IMR-90 (cell line): ENCODE measurements at regions not wholly inside any gene's neighbourhood (a gene's known extent, or its start where the extent isn't known, plus 50 kb on each side); places are given as distances from the start of the nearest gene placed in this dataset.

Source experiments
- ATAC-seq: fragments of 200-7000 bp; cut with Tn5 transposase; 2 replicates; pipeline ENCODE4 v1.9.1; 2020; ENCODE audit warnings: low read depth, mild to moderate bottlenecking, moderate library complexity
- BruUV-seq: library from RNA; stranded (reverse); fragments of 400-500 nt; replicated peaks from 2 replicates; lab custom pipeline; 2021; lab: Mats Ljungman, UMichigan
- CTCF ChIA-PET: fragments of 300-600 bp; formaldehyde crosslinking; extraction: SDS; loops from one replicate; lab custom pipeline; 2021; ENCODE audit warnings: antibody characterized with exemption; lab: Yijun Ruan, JAX
- POLR2A ChIA-PET: fragments of 300-600 bp; sonication (Branson Sonifier 250); formaldehyde crosslinking; loops from one replicate; lab custom pipeline; 2022; ENCODE audit warnings: antibody characterized with exemption; ENCODE audit not compliant: unreplicated experiment; lab: Charles Lee
- DNase-seq: peaks from one replicate; pipeline ENCODE4 v3.0.0; 2013
- H2AFZ ChIP-seq: replicated peaks from 2 replicates; pipeline ENCODE3; 2013; ENCODE audit warnings: low read length, mild to moderate bottlenecking; ENCODE audit not compliant: poor library complexity
- H2AK5ac ChIP-seq: 2 replicates; pipeline ENCODE4 v1.6.1; 2013; ENCODE audit warnings: low read depth, low read length, inconsistent platforms
- H2AK9ac ChIP-seq: replicated peaks from 2 replicates; pipeline ENCODE3; 2013; ENCODE audit warnings: mild to moderate bottlenecking, low read depth, low read length, moderate library complexity; ENCODE audit not compliant: poor library complexity
- H2BK120ac ChIP-seq: 2 replicates; pipeline ENCODE4 v1.6.1; 2013; ENCODE audit warnings: low read depth, low read length, inconsistent platforms
- H2BK15ac ChIP-seq: 3 replicates; pipeline ENCODE4 v1.6.1; 2013; ENCODE audit warnings: low read depth, low read length, inconsistent platforms
- H2BK20ac ChIP-seq: 2 replicates; pipeline ENCODE4 v1.6.1; 2013; ENCODE audit warnings: low read depth, mild to moderate bottlenecking, inconsistent platforms, low read length, moderate library complexity
- H2BK5ac ChIP-seq: 2 replicates; pipeline ENCODE4 v1.6.1; 2013; ENCODE audit warnings: mild to moderate bottlenecking, low read depth, low read length, inconsistent platforms; ENCODE audit not compliant: poor library complexity, severe bottlenecking
- H3K14ac ChIP-seq: replicated peaks from 2 replicates; pipeline ENCODE4 v1.6.1; 2013; ENCODE audit warnings: low read depth, low read length, inconsistent platforms
- H3K18ac ChIP-seq: 2 replicates; pipeline ENCODE4 v1.6.1; 2013; ENCODE audit warnings: low read depth, low read length, control low read depth
- H3K23ac ChIP-seq: 2 replicates; pipeline ENCODE4 v1.6.1; 2013; ENCODE audit warnings: low read depth, low read length, inconsistent platforms
- H3K27ac ChIP-seq: 2 replicates; pipeline ENCODE4 v1.5.1; 2013; ENCODE audit warnings: mild to moderate bottlenecking, control low read depth, low read length; ENCODE audit not compliant: insufficient read depth
- H3K27me3 ChIP-seq: 2 replicates; pipeline ENCODE4 v1.6.1; 2013; ENCODE audit warnings: low read length; ENCODE audit not compliant: control insufficient read depth, insufficient read depth
- H3K36me3 ChIP-seq: 2 replicates; pipeline ENCODE4 v1.6.1; 2013; ENCODE audit warnings: low read length, mixed read lengths; ENCODE audit not compliant: control insufficient read depth, insufficient read depth
- H3K4ac ChIP-seq: 2 replicates; pipeline ENCODE4 v1.6.1; 2013; ENCODE audit warnings: low read depth, low read length, inconsistent platforms
- H3K4me1 ChIP-seq: 2 replicates; pipeline ENCODE4 v1.6.1; 2013; ENCODE audit warnings: low read length, mixed read lengths; ENCODE audit not compliant: control insufficient read depth, insufficient read depth
- H3K4me2 ChIP-seq: 2 replicates; pipeline ENCODE4 v1.6.1; 2013; ENCODE audit warnings: low read depth, mild to moderate bottlenecking, control low read depth, low read length, moderate library complexity
- H3K4me3 ChIP-seq: 2 replicates; pipeline ENCODE4 v1.5.1; 2013; ENCODE audit warnings: low read depth, mild to moderate bottlenecking, control low read depth, low read length, moderate library complexity; ENCODE audit not compliant: insufficient read depth
- H3K56ac ChIP-seq: 2 replicates; pipeline ENCODE4 v1.6.1; 2013; ENCODE audit warnings: low read length, inconsistent platforms; ENCODE audit not compliant: insufficient read depth; ENCODE audit errors: extremely low read depth
- H3K79me1 ChIP-seq, 2 experiments: 2 replicates each; pipeline ENCODE4 v1.6.1; 2013; ENCODE audit warnings: low read length in 2 of 2, inconsistent platforms in 1 of 2, low read depth in 1 of 2
- H3K9ac ChIP-seq: 2 replicates; pipeline ENCODE4 v1.6.1; 2013; ENCODE audit warnings: low read depth, low read length, control low read depth
- H3K9me1 ChIP-seq: 2 replicates; pipeline ENCODE4 v1.6.1; 2013; ENCODE audit warnings: low read length, inconsistent platforms; ENCODE audit not compliant: insufficient read depth
- H3K9me3 ChIP-seq: 2 replicates; pipeline ENCODE4 v1.6.1; 2013; ENCODE audit warnings: low read length; ENCODE audit not compliant: control insufficient read depth, insufficient read depth
- H4K20me1 ChIP-seq: 2 replicates; pipeline ENCODE4 v1.6.1; 2013; ENCODE audit warnings: low read length, inconsistent platforms; ENCODE audit not compliant: insufficient read depth
- H4K5ac ChIP-seq: 2 replicates; pipeline ENCODE4 v1.6.1; 2013; ENCODE audit warnings: mild to moderate bottlenecking, low read depth, low read length, control low read depth
- H4K8ac ChIP-seq, 2 experiments: 2 replicates each; pipeline ENCODE4 v1.6.1; 2013; ENCODE audit warnings: low read depth in 2 of 2, low read length in 2 of 2, control low read depth in 1 of 2, inconsistent platforms in 1 of 2
- H4K91ac ChIP-seq: 2 replicates; pipeline ENCODE4 v1.6.1; 2013; ENCODE audit warnings: low read depth, low read length, inconsistent platforms; ENCODE audit not compliant: insufficient read depth
- CEBPB ChIP-seq: IDR thresholded peaks from 2 replicates; pipeline ENCODE4 v1.6.1; 2012; ENCODE audit warnings: low read depth, low read length, improper control_type of control experiment
- CHD1 ChIP-seq: IDR thresholded peaks from 2 replicates; pipeline ENCODE4 v1.6.1; 2012; ENCODE audit warnings: low read depth, low read length, improper control_type of control experiment
- WGBS, 2 experiments: methylation state at CpG; one replicate each; pipeline versions ENCODE4 v1.1.5 to v1.1.7; 2013; ENCODE audit warnings: missing lambda C conversion rate in 2 of 2; ENCODE audit not compliant: insufficient read length in 1 of 2; ENCODE audit errors: extremely low coverage in 2 of 2; 5-methylcytosine and 5-hydroxymethylcytosine counted together
- dilution Hi-C: fragments of 300-500 bp; cut with HindIII; formaldehyde crosslinking; loops from one replicate; pipeline ENCODE4 v1.14.3; 2018; ENCODE audit warnings: low sequenced_read_pairs; ENCODE audit not compliant: unreplicated experiment
- in situ Hi-C: fragments of 300-500 bp; cut with MboI; formaldehyde crosslinking; loops from 3 replicates; pipeline ENCODE4 v1.14.3; 2019; ENCODE audit warnings: low sequenced_read_pairs, inconsistent platforms, mixed read lengths
- intact Hi-C: fragments of 100-400 bp; cut with micrococcal nuclease; formaldehyde crosslinking; loops from 2 replicates; pipeline ENCODE4 v1.10.0; 2022

GRCh38 chr14:89479802-89480201, 62.8 kb upstream of the FOXN3 start:
- Histone ChIP-seq H3K9me3 (no peaks in the 10 kb centered on the region), H3K27ac (no peak overlapping the region)
- DNase-seq = peak; percentile 45

More at GRCh38 chr14:89479802-89480201, 62.8 kb upstream of the FOXN3 start:
- no peak overlapping the region for H3K14ac ChIP-seq
- no peak overlapping the region for H3K9ac ChIP-seq
- H2AK5ac ChIP-seq = no peak overlapping the region
- no peak overlapping the region for H3K4me2 ChIP-seq
- no peak overlapping the region for H3K23ac ChIP-seq
- H2BK20ac ChIP-seq = no peak overlapping the region
- H2BK5ac ChIP-seq = no peak overlapping the region
- no peak for ATAC-seq
- no peaks in the 10 kb centered on the region for H3K36me3 ChIP-seq
- H3K56ac ChIP-seq = no peak overlapping the region
- no peak for TF ChIP-seq CHD1
- 0 out of 2 replicates have a peak, but pooled peaks have one; percentile 12 for TF ChIP-seq CEBPB
- in situ Hi-C loops (no loop called here), intact Hi-C loops (no loop called here), dilution Hi-C loops (no loop called here)
- H3K9me1 ChIP-seq = peaks cover 8% of the 10 kb centered on the region
- peaks cover 8% of the 10 kb centered on the region in 2 experiments; a peak in 2 of 4 replicates for H3K79me1 ChIP-seq
- H3K4me3 ChIP-seq = no peak overlapping the region
- H4K91ac ChIP-seq = no peak overlapping the region
- POLR2A ChIA-PET = no interaction called here
- H3K4ac ChIP-seq = no peak overlapping the region
- H2AFZ ChIP-seq = no peak overlapping the region
- CTCF ChIA-PET = no interaction called here
- BruUV-seq = no TSS peak
- no peak overlapping the region for H2BK120ac ChIP-seq
- no peak overlapping the region for H3K18ac ChIP-seq
- no peak overlapping the region for H4K5ac ChIP-seq
- no peak overlapping the region for H4K8ac ChIP-seq
- WGBS, 2 experiments = no CpG with 5 or more reads among the region's 6 CpGs
- no peak overlapping the region for H2AK9ac ChIP-seq
- H3K4me1 ChIP-seq = no peaks in the 10 kb centered on the region
- H3K27me3 ChIP-seq = no peaks in the 10 kb centered on the region
- H2BK15ac ChIP-seq = no peak overlapping the region
- no peaks in the 10 kb centered on the region for H4K20me1 ChIP-seq
